Spleen (tissue), 11 donors: ENCODE measurements at regions not wholly inside any gene's neighbourhood (a gene's known extent, or its start where the extent isn't known, plus 50 kb on each side); places are given as distances from the start of the nearest gene placed in this dataset.
"Not testable (repeated sequence)": the region's sequence is repeated elsewhere in the genome, so short reads cannot be mapped to it uniquely, and the experiment has no call there.

ENCODE experiments used
- DNase-seq: peaks from one replicate; pipeline ENCODE4 v3.0.0-alpha.2; 2020
- H3K27ac ChIP-seq, 8 donors: fragments of 200-600 bp; sonication (generic) in 7 of 8; 1 replicate in 4 of 8; 2 replicates in 4 of 8; pipeline versions ENCODE4 v1.5.0 to v1.8.0; 2016 to 2021; ENCODE audit warnings: inconsistent platforms in 4 of 8, mild to moderate bottlenecking in 4 of 8, moderate library complexity in 1 of 8
- H3K27me3 ChIP-seq, 7 donors: fragments of 200-600 bp; sonication (generic) in 6 of 7; replicated peaks in 1 of 7; 1 replicate in 4 of 7; 2 replicates in 3 of 7; pipeline versions ENCODE4 v1.5.0 to v1.8.0; 2016 to 2021; ENCODE audit warnings: inconsistent platforms in 3 of 7, mild to moderate bottlenecking in 1 of 7
- H3K36me3 ChIP-seq, 6 donors: fragments of 200-600 bp; sonication (generic) in 5 of 6; 1 replicate in 4 of 6; 2 replicates in 2 of 6; pipeline versions ENCODE4 v1.5.0 to v1.8.0; 2016 to 2021; ENCODE audit warnings: inconsistent platforms in 2 of 6
- H3K4me1 ChIP-seq, 6 donors: fragments of 200-600 bp; sonication (generic) in 5 of 6; 1 replicate in 3 of 6; 2 replicates in 3 of 6; pipeline versions ENCODE4 v1.5.0 to v1.8.0; 2016 to 2021; ENCODE audit warnings: inconsistent platforms in 3 of 6
- H3K4me3 ChIP-seq, 8 donors: fragments of 200-600 bp; sonication (generic) in 7 of 8; 1 replicate in 4 of 8; 2 replicates in 4 of 8; pipeline versions ENCODE4 v1.5.0 to v1.8.0; 2016 to 2021; ENCODE audit warnings: inconsistent platforms in 4 of 8, mild to moderate bottlenecking in 4 of 8, moderate library complexity in 2 of 8
- H3K9me3 ChIP-seq, 8 donors: fragments of 200-600 bp; sonication (generic) in 7 of 8; 1 replicate in 4 of 8; 2 replicates in 4 of 8; pipeline versions ENCODE4 v1.5.0 to v1.8.0; 2016 to 2021; ENCODE audit warnings: inconsistent platforms in 4 of 8
- POLR2A ChIP-seq, 3 donors: fragments of 450-650 bp; IDR thresholded peaks; one replicate each; pipeline ENCODE4 v1.5.1; 2017; ENCODE audit warnings: antibody characterized with exemption in 3 of 3, mild to moderate bottlenecking in 1 of 3
- POLR2AphosphoS5 ChIP-seq, 3 donors: sonication (generic); formaldehyde crosslinking; IDR thresholded peaks; one replicate each; pipeline ENCODE4 v1.5.1; 2017; ENCODE audit warnings: antibody characterized with exemption in 3 of 3
- WGBS, 5 donors: extraction: QIAGEN DNeasy Blood & Tissue Kit in 3 of 5; methylation state at CpG; one replicate each; pipeline versions ENCODE4 v1.1.5 to v1.1.7; 2013 to 2018; 5-methylcytosine and 5-hydroxymethylcytosine counted together
- intact Hi-C: fragments of 100-400 bp; cut with DNase I; formaldehyde crosslinking; loops from one replicate; pipeline ENCODE4 v1.15.0; 2023; ENCODE audit warnings: low total_unique reads
- TF ChIP-seq, protein P1 (sequence below), 11 experiments: fragments of 200-600 bp in 7 of 11; fragments of 450-650 bp in 4 of 11; sonication (generic) in 4 of 11; IDR thresholded peaks in 8 of 11; conservative IDR thresholded peaks in 3 of 11; 1 replicate in 7 of 11; 2 replicates in 4 of 11; pipeline versions ENCODE4 v1.4.0 to v1.8.0; 2016 to 2021; ENCODE audit warnings: antibody characterized with exemption in 11 of 11, inconsistent platforms in 4 of 11, mild to moderate bottlenecking in 1 of 11
- donor health status: healthy with polysubstance abuse.
- donor health status: DM: no; HTN: no; CAD: no; lungs with moderate emphysema.
- donor health status: DM: no; HTN: no; CAD: no.
- donor health status: Bipolar disorder and iron deficiency.
- donor health status: healthy.
- donor health status: DM: no; HTN: no; CAD: no.
- donor health status: DM: yes; HTN: yes; CAD: no.

GRCh38 chr3:75951941-75952340 lies 166.6 kb upstream of the ZNF717 start:
- Histone ChIP-seq H3K27ac (no peak overlapping the region), H3K9me3 (peaks cover 0 to 7% (median 0%) of the 10 kb centered on the region in 8 donors), H3K4me3 (no peak overlapping the region), H3K4me1 (no peaks in the 10 kb centered on the region), H3K27me3 (no peaks in the 10 kb centered on the region), H3K36me3 (no peaks in the 10 kb centered on the region)
- TF ChIP-seq, protein P1, sequence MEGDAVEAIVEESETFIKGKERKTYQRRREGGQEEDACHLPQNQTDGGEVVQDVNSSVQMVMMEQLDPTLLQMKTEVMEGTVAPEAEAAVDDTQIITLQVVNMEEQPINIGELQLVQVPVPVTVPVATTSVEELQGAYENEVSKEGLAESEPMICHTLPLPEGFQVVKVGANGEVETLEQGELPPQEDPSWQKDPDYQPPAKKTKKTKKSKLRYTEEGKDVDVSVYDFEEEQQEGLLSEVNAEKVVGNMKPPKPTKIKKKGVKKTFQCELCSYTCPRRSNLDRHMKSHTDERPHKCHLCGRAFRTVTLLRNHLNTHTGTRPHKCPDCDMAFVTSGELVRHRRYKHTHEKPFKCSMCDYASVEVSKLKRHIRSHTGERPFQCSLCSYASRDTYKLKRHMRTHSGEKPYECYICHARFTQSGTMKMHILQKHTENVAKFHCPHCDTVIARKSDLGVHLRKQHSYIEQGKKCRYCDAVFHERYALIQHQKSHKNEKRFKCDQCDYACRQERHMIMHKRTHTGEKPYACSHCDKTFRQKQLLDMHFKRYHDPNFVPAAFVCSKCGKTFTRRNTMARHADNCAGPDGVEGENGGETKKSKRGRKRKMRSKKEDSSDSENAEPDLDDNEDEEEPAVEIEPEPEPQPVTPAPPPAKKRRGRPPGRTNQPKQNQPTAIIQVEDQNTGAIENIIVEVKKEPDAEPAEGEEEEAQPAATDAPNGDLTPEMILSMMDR (IDR thresholded peaks at IDR 0.05 in 8 of 11, conservative IDR thresholded peaks at IDR 0.05 in 3 of 11), result no peak
- TF ChIP-seq POLR2A (IDR thresholded peaks at IDR 0.05), result no peak
- no peak for TF ChIP-seq POLR2AphosphoS5 (IDR thresholded peaks at IDR 0.05)
- DNase-seq, result no peak
- intact Hi-C loops, result no loop called here

GRCh38 chr3:75960031-75960430 lies 174.7 kb upstream of the ZNF717 start:
- DNase-seq, H3K27me3 ChIP-seq, H3K27ac ChIP-seq, H3K36me3 ChIP-seq, H3K4me3 ChIP-seq, intact Hi-C loops, H3K4me1 ChIP-seq: not testable (repeated sequence)
- WGBS, 5 donors, result 69 to 90% (median 85%) methylated on average over 2 of the region's 2 CpGs
- H3K9me3 ChIP-seq, result peaks cover 0 to 41% (median 27%) of the 10 kb centered on the region in 8 donors

DNA sequence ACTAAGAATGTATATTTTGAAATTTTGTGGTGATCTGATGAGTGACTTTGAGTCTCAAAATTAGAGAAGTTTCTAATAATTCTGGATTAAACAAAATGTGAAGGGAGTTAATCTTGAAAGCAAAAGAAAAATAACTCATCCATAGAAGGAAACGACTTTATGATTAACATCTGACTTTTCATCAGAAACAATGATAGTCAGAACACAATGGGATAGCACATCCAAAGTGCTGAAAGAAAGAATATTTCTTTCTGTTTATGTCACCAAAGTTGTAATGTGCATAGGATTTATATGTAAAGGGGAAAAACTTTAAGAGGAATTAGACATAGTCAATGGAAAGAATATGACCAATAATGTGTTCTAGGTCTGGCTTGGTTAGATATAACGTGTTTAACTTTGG lies 176.7 kb upstream of the ZNF717 start:
- H3K9me3 ChIP-seq, result peaks cover 0 to 44% (median 27%) of the 10 kb centered on the region in 8 donors
- H3K4me3 ChIP-seq, H3K4me1 ChIP-seq, H3K36me3 ChIP-seq, intact Hi-C loops, H3K27ac ChIP-seq, DNase-seq, H3K27me3 ChIP-seq: not testable (repeated sequence)
- WGBS, 5 donors, result 67 to 79% (median 69%) methylated on average over 2 of the region's 2 CpGs

DNA sequence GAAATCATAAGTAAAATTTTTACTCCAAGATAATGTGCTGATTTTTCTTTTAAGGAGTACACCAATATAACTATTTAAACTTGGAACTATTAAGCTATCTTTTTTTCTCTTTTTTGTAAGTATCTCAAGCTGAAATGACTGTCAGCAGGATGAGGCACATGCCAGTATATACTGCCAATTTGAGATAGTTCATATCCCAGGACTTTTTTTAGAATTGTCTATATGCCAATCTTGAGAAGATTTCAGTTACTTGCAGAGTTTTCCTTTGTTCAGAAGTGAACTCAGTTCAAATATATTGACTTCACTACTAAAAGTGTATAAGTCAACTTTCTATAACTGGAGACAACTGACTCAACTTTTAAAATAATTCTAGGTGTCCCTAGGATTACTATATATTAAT lies 181.7 kb upstream of the ZNF717 start:
- DNase-seq, result no peak
- intact Hi-C loops, result no loop called here
- peaks cover 0 to 25% (median 13%) of the 10 kb centered on the region in 8 donors for H3K9me3 ChIP-seq
- no peak overlapping the region for H3K27ac ChIP-seq
- no peaks in the 10 kb centered on the region for H3K4me1 ChIP-seq
- H3K27me3 ChIP-seq, result no peaks in the 10 kb centered on the region
- H3K36me3 ChIP-seq, result no peaks in the 10 kb centered on the region
- H3K4me3 ChIP-seq, result no peak overlapping the region
- TF ChIP-seq POLR2A (IDR thresholded peaks at IDR 0.05) (no peak), POLR2AphosphoS5 (IDR thresholded peaks at IDR 0.05) (no peak)

DNA sequence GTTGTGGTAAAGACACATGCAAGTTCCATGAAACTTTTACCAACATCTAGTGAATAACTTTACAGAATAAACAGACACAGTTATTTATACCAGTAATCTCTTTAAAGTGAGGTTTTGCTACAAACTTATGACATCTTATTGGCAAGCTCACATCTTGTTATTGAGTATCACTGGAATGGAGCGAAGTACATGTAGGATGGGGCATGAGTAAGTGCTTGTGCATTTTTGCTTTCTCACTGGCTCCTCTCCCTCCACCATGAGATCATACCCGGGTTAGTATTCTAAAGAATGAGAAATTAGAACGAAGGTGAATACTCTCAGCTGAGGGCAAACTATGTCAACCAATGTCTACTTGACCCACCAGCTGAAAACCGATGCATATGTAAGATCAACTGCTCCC lies 193.3 kb upstream of the ZNF717 start:
- H3K36me3 ChIP-seq, result no peaks in the 10 kb centered on the region
- 66 to 81% (median 71%) methylated on average over 4 of the region's 4 CpGs for WGBS, 5 donors
- no peaks in the 10 kb centered on the region for H3K4me1 ChIP-seq
- DNase-seq, result no peak
- no peak overlapping the region for H3K4me3 ChIP-seq
- no peaks in the 10 kb centered on the region for H3K27me3 ChIP-seq
- H3K27ac ChIP-seq, result no peak overlapping the region
- intact Hi-C loops, result no loop called here
- H3K9me3 ChIP-seq, result peaks cover 0 to 15% (median 8%) of the 10 kb centered on the region in 8 donors
- TF ChIP-seq POLR2A (IDR thresholded peaks at IDR 0.05) (no peak), POLR2AphosphoS5 (IDR thresholded peaks at IDR 0.05) (no peak)
- TF ChIP-seq, protein P1 (IDR thresholded peaks at IDR 0.05 in 8 of 11, conservative IDR thresholded peaks at IDR 0.05 in 3 of 11), result no peak

DNA sequence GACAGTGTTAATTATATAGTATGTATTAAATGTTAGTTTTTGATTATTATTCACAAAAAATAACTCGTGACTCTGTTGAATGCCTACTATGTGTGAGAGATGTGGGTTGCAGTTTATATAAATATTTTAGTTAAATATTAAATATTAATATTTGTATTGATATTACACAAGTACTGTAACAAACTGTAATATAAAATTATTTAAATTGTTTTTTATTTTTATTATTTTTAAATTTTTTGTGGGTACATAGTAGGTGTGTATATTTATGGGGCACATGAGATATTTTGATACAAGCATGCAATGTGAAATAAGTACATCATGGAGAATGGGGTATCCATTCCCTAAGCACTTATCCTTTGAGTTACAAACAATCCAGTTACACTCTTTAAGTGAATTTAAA lies 196.1 kb upstream of the ZNF717 start:
- no peak overlapping the region for H3K27ac ChIP-seq
- H3K36me3 ChIP-seq, result no peaks in the 10 kb centered on the region
- intact Hi-C loops, result no loop called here
- DNase-seq, result no peak
- TF ChIP-seq, protein P1 (IDR thresholded peaks at IDR 0.05 in 8 of 11, conservative IDR thresholded peaks at IDR 0.05 in 3 of 11), result no peak
- TF ChIP-seq POLR2A (IDR thresholded peaks at IDR 0.05), result no peak
- TF ChIP-seq POLR2AphosphoS5 (IDR thresholded peaks at IDR 0.05), result no peak
- H3K4me3 ChIP-seq, result no peak overlapping the region
- no peaks in the 10 kb centered on the region for H3K4me1 ChIP-seq
- H3K9me3 ChIP-seq, result peaks cover 0 to 9% (median 2%) of the 10 kb centered on the region in 8 donors
- 74 to 94% (median 76%) methylated on average over 1 of the region's 1 CpG for WGBS, 5 donors
- no peaks in the 10 kb centered on the region for H3K27me3 ChIP-seq
